T-cell (primary cell): ENCODE measurements at regions not wholly inside any gene's neighbourhood (a gene's known extent, or its start where the extent isn't known, plus 50 kb on each side); places are given as distances from the start of the nearest gene placed in this dataset.

Experiments used
- ATAC-seq, 4 experiments: fragments of 200-7000 bp in 3 of 4; fragments of 150-1000 bp in 1 of 4; cut with Tn5 transposase; replicated peaks in 1 of 4; 1 replicate in 3 of 4; 2 replicates in 1 of 4; pipeline ENCODE4 v1.10.0; 2021; ENCODE audit warnings: moderate library complexity in 3 of 4, mild to moderate bottlenecking in 2 of 4, moderate number of reproducible peaks in 1 of 4
- CTCF ChIA-PET, 2 donors: fragments of 300-600 bp; sonication (Branson Sonifier 250); formaldehyde crosslinking; loops; one replicate each; lab custom pipeline; 2022; ENCODE audit warnings: antibody characterized with exemption in 2 of 2; lab: Charles Lee
- POLR2A ChIA-PET, 2 donors: fragments of 300-600 bp; sonication (Branson Sonifier 250); formaldehyde crosslinking; loops; one replicate each; lab custom pipeline; 2022; ENCODE audit warnings: antibody characterized with exemption in 2 of 2; lab: Charles Lee
- DNase-seq, 35 experiments: peaks; one replicate each; pipeline versions ENCODE4 v3.0.0 to v3.0.0-alpha.2; 2013 to 2023
- H3K27ac ChIP-seq: one replicate; pipeline ENCODE4 v1.5.1; 2013; ENCODE audit warnings: low read length
- H3K27me3 ChIP-seq, 2 experiments: replicated peaks in 1 of 2; 1 replicate in 1 of 2; 2 replicates in 1 of 2; pipeline versions ENCODE4 v1.6.1 to v1.7.0; 2013; ENCODE audit warnings: low read length in 1 of 2, mixed read lengths in 1 of 2; ENCODE audit not compliant: control insufficient read depth in 2 of 2, insufficient read depth in 2 of 2; ENCODE audit errors: extremely low read depth in 1 of 2
- H3K36me3 ChIP-seq, 2 donors: 1 replicate in 1 of 2; 2 replicates in 1 of 2; pipeline versions ENCODE4 v1.6.1 to v1.7.0; 2013; ENCODE audit warnings: low read length in 1 of 2; ENCODE audit not compliant: control insufficient read depth in 2 of 2, insufficient read depth in 1 of 2; ENCODE audit errors: extremely low read depth in 1 of 2
- H3K4me1 ChIP-seq, 2 experiments: 1 replicate in 1 of 2; 2 replicates in 1 of 2; pipeline versions ENCODE4 v1.6.1 to v1.7.0; 2013; ENCODE audit warnings: low read length in 2 of 2, mixed read lengths in 1 of 2; ENCODE audit not compliant: insufficient read depth in 2 of 2, control insufficient read depth in 1 of 2; ENCODE audit errors: extremely low read depth in 1 of 2
- H3K4me3 ChIP-seq, 2 donors: 1 replicate in 1 of 2; 2 replicates in 1 of 2; pipeline versions ENCODE4 v1.5.1 to v1.7.0; 2013; ENCODE audit warnings: mild to moderate bottlenecking in 2 of 2, low read length in 1 of 2, moderate library complexity in 1 of 2; ENCODE audit not compliant: control insufficient read depth in 1 of 2; ENCODE audit errors: extremely low read depth in 1 of 2
- H3K9me3 ChIP-seq: 2 replicates; pipeline ENCODE4 v1.7.0; 2013
- H3K27ac Mint-ChIP-seq, 2 donors: one replicate each; pipeline ENCODE4 v1.8.0; 2020 to 2021; ENCODE audit warnings: mild to moderate bottlenecking in 2 of 2, mixed read lengths in 2 of 2
- H3K27me3 Mint-ChIP-seq, 2 donors: one replicate each; pipeline ENCODE4 v1.8.0; 2021 to 2022; ENCODE audit warnings: mixed read lengths in 2 of 2
- H3K36me3 Mint-ChIP-seq: one replicate; pipeline ENCODE4 v1.8.0; 2021; ENCODE audit warnings: mixed read lengths
- H3K4me1 Mint-ChIP-seq, 3 donors: one replicate each; pipeline ENCODE4 v1.8.0; 2020 to 2022; ENCODE audit warnings: mixed read lengths in 3 of 3, mild to moderate bottlenecking in 1 of 3
- H3K4me3 Mint-ChIP-seq, 3 donors: one replicate each; pipeline ENCODE4 v1.8.0; 2020 to 2022; ENCODE audit warnings: mild to moderate bottlenecking in 3 of 3, mixed read lengths in 3 of 3, moderate library complexity in 3 of 3
- H3K9me3 Mint-ChIP-seq, 3 donors: one replicate each; pipeline ENCODE4 v1.8.0; 2020 to 2022; ENCODE audit warnings: mixed read lengths in 3 of 3
- WGBS: methylation state at CpG from one replicate; pipeline ENCODE4 v1.1.5; 2013; ENCODE audit warnings: missing lambda C conversion rate; ENCODE audit not compliant: insufficient coverage; 5-methylcytosine and 5-hydroxymethylcytosine counted together

DNA sequence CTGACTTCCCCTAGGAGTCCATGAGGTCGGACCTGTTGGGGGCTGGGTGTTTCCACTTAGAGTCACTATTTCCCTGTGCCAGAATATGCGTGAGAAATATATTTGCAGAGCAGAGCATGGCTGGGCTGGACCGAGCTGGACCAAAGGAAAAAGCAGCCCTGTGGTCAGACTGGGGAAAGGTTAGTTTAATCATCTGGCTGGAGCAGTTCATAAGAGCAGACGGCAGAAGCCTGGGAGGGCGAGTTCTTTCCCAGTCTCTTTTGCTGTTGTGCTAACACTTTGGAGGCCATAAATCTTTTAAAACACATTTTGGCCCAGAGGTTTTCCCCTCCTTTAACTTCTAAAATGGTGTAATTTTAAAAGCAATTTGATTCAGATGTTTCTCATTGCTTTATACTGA, 66.5 kb downstream of the GLI2 start:
- Mint-ChIP-seq H3K27ac (no peak overlapping the region), H3K27me3 (peaks cover 3 to 10% of the 10 kb centered on the region in 2 donors), H3K4me1 (no peaks in the 10 kb centered on the region), H3K4me3 (no peak overlapping the region), H3K9me3 (no peaks in the 10 kb centered on the region), H3K36me3 (no peaks in the 10 kb centered on the region)
- Histone ChIP-seq H3K4me3 (no peak overlapping the region), H3K36me3 (no peaks in the 10 kb centered on the region), H3K9me3 (no peaks in the 10 kb centered on the region), H3K27me3 (peaks cover 0 to 10% of the 10 kb centered on the region in 2 experiments), H3K27ac (no peak overlapping the region), H3K4me1 (no peaks in the 10 kb centered on the region)
- ChIA-PET POLR2A (no interaction called here), CTCF (no interaction called here)
- DNase-seq (no peak), ATAC-seq (no peak)
- WGBS = 72% methylated on average over 3 of the region's 5 CpGs

DNA sequence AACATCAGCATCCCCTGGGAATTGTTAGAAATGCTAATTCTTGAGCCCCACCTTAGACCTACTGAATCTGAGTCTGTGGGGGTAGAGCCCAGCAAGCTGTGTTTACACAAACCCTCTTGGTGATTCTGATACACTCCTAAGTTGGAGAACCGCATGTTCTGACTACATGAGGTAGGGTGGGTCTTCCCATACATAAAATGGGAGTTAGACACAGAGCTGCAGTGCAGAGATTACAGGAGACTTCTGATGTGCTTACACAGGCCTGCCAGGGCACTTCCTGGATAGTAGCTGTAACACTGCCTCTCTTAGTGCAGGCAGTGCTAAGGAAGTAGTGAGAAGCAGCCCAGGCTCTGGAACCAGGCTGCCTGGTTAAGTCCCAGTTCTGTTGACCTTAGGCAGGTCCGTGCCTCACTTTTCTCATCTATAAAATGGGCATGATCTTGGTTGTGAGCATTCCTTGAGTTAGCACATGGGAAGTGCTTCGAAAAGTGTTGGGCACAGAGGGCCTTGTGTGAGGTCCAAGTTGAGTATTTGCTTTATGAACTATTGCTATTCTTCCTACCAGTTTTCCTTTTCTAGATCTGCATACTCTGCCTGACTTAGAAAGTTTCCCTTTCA, 67.3 kb downstream of the GLI2 start:
- Histone ChIP-seq H3K4me3 (no peak overlapping the region), H3K27me3 (peaks cover 0 to 10% of the 10 kb centered on the region in 2 experiments), H3K9me3 (no peaks in the 10 kb centered on the region), H3K27ac (no peak overlapping the region), H3K4me1 (no peaks in the 10 kb centered on the region), H3K36me3 (no peaks in the 10 kb centered on the region)
- ChIA-PET CTCF (no interaction called here), POLR2A (no interaction called here)
- ATAC-seq = no peak
- no CpG with 5 or more reads among the region's 3 CpGs for WGBS
- Mint-ChIP-seq H3K27me3 (peaks cover 3 to 10% of the 10 kb centered on the region in 2 donors), H3K9me3 (no peaks in the 10 kb centered on the region), H3K36me3 (no peaks in the 10 kb centered on the region), H3K4me3 (no peak overlapping the region), H3K4me1 (no peaks in the 10 kb centered on the region), H3K27ac (no peak overlapping the region)
- DNase-seq = no peak

DNA sequence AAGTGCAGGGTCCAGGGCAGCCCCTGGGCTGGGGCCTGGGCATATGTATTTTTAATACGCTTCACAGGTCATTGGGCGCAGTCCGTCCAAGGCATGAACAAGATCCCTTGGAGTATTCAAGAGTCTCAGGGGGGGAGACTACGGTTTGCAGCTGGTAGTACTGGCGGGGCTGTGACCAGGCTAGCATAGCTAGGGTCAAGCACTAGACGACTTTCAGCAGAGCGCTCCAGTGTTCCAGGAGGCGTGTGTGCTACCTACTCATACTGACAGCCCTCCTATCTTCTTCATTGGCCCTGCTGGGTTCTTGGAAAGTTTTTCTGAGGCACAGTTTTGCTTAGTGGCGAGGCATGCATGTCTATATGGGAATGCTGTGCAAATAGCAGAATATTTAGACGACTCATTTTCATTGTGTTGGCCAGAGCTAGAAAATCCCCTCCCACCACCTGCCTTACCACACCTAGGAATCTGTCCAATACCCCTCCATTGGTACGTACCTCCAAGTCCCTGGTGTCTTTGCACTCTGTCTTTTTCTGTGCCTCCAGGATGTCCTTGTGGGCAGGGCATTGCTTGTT, 68.2 kb downstream of the GLI2 start:
- H3K27me3 ChIP-seq = peaks cover 0 to 10% of the 10 kb centered on the region in 2 experiments
- WGBS = 97% methylated on average over 5 of the region's 11 CpGs
- Mint-ChIP-seq H3K27ac (no peak overlapping the region), H3K36me3 (no peaks in the 10 kb centered on the region), H3K9me3 (no peaks in the 10 kb centered on the region), H3K4me1 (no peaks in the 10 kb centered on the region), H3K27me3 (peaks cover 3 to 10% of the 10 kb centered on the region in 2 donors), H3K4me3 (no peak overlapping the region)
- no peaks in the 10 kb centered on the region for H3K4me1 ChIP-seq
- ChIA-PET CTCF (no interaction called here), POLR2A (no interaction called here)
- no peaks in the 10 kb centered on the region for H3K36me3 ChIP-seq
- DNase-seq (no peak), ATAC-seq (no peak)
- H3K9me3 ChIP-seq = no peaks in the 10 kb centered on the region
- H3K27ac ChIP-seq = no peak overlapping the region
- H3K4me3 ChIP-seq = no peak overlapping the region

DNA sequence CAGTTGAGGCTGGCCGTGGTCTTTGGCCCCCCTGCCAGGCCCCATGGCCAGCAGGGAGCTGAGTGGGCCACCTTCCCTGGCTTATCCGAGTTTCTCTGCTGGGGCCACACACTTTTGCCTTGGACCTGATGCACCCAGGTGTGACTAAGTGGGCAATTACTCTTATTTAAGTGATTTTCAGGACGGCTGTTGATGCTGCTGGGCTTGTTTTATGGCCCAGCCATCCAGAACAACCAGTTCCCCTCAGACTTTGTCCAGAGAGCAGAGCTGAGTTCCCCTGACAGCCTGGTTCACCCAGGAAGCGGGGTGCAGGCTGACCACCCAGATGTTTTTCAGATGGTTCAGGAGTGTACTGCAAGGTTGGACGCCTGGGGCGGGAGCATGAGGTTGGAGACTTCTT, 68.8 kb downstream of the GLI2 start:
- no peak for DNase-seq
- Histone ChIP-seq H3K27ac (no peak overlapping the region), H3K9me3 (no peaks in the 10 kb centered on the region), H3K4me1 (no peaks in the 10 kb centered on the region), H3K4me3 (no peak overlapping the region), H3K27me3 (peaks cover 0 to 7% of the 10 kb centered on the region in 2 experiments), H3K36me3 (no peaks in the 10 kb centered on the region)
- H3K4me3 Mint-ChIP-seq = no peak overlapping the region
- H3K27ac Mint-ChIP-seq = no peak overlapping the region
- no peaks in the 10 kb centered on the region for H3K4me1 Mint-ChIP-seq
- ChIA-PET CTCF (no interaction called here), POLR2A (no interaction called here)
- H3K27me3 Mint-ChIP-seq = peaks cover 3 to 16% of the 10 kb centered on the region in 2 donors
- H3K36me3 Mint-ChIP-seq = no peaks in the 10 kb centered on the region
- ATAC-seq = no peak
- whole genome bisulfite sequencing = 80% methylated on average over 1 of the region's 6 CpGs
- no peaks in the 10 kb centered on the region for H3K9me3 Mint-ChIP-seq

DNA sequence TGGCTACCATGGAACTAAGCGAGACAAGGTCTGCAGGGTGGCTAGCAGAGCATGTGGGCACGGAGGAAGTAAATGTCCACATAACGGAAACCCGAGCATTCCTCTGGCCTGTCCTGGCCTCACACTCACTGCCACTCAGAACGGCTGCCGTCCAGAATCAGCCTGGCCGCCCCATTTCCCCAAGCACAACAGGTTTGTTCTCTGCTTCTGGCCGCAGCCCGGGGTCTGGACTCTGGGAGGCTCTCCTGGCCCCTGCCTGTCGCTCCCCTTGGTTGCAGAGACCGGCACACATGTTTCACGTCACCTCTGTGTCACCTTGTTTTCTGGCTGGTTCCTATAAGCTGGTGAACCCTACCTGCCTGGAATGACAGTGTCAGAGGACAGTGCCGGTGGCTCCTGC, 69.3 kb downstream of the GLI2 start:
- Histone ChIP-seq H3K36me3 (no peaks in the 10 kb centered on the region), H3K27ac (no peak overlapping the region), H3K27me3 (peaks cover 0 to 10% of the 10 kb centered on the region in 2 experiments), H3K9me3 (no peaks in the 10 kb centered on the region), H3K4me1 (no peaks in the 10 kb centered on the region), H3K4me3 (no peak overlapping the region)
- no peak for DNase-seq
- no peaks in the 10 kb centered on the region for H3K36me3 Mint-ChIP-seq
- no peak overlapping the region for H3K27ac Mint-ChIP-seq
- no peaks in the 10 kb centered on the region for H3K9me3 Mint-ChIP-seq
- H3K27me3 Mint-ChIP-seq = peaks cover 1 to 16% of the 10 kb centered on the region in 2 donors
- ATAC-seq = no peak
- ChIA-PET POLR2A (no interaction called here), CTCF (no interaction called here)
- 83% methylated on average over 13 of the region's 13 CpGs for WGBS
- no peak overlapping the region for H3K4me3 Mint-ChIP-seq
- no peaks in the 10 kb centered on the region for H3K4me1 Mint-ChIP-seq

DNA sequence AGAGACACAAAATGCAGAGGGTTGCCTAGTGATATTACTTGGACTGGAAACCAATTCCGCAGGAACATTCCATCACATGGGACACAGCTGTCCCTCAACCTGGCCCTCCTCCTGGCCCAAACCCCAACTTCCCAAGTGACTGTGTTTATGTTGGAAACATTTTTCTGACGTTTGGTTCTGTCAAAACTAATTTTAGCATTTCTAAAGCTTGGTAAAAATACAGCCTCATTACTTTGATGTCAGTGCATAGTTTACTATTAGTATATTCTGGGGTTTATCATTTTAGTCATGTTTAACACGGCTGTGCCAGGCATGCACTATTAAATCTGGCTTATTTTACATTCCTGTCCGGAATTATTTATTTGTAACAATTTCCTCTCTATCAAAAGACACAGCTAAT, 69.9 kb downstream of the GLI2 start:
- WGBS = no CpG with 5 or more reads among the region's 4 CpGs
- no peaks in the 10 kb centered on the region for H3K36me3 ChIP-seq

More for the DNA sequence above, 69.9 kb downstream of the GLI2 start:
- H3K9me3 Mint-ChIP-seq = no peaks in the 10 kb centered on the region
- no peaks in the 10 kb centered on the region for H3K36me3 Mint-ChIP-seq
- H3K4me3 Mint-ChIP-seq = no peak overlapping the region
- ChIA-PET CTCF (no interaction called here), POLR2A (no interaction called here)
- Histone ChIP-seq H3K9me3 (no peaks in the 10 kb centered on the region), H3K27me3 (peaks cover 0 to 14% of the 10 kb centered on the region in 2 experiments), H3K4me1 (no peaks in the 10 kb centered on the region), H3K27ac (no peak overlapping the region), H3K4me3 (no peak overlapping the region)
- DNase-seq = no peak
- H3K27ac Mint-ChIP-seq = no peak overlapping the region
- no peaks in the 10 kb centered on the region for H3K4me1 Mint-ChIP-seq
- peaks cover 1 to 16% of the 10 kb centered on the region in 2 donors for H3K27me3 Mint-ChIP-seq
- ATAC-seq = no peak
